ENCODE measurements at regions not wholly inside any gene's neighbourhood (a gene's known extent, or its start where the extent isn't known, plus 50 kb on each side); places are given as distances from the start of the nearest gene placed in this dataset.

- TF ChIP-seq ZNF318 (IDR thresholded peaks at IDR 0.05; ENCODE audit: borderline replicate concordance in 1 of 2, low read depth in 1 of 2) (no peak), SIN3B (IDR thresholded peaks at IDR 0.05; ENCODE audit: low read depth) (no peak), SMARCB1 (IDR thresholded peaks at IDR 0.05; ENCODE audit: insufficient read length, low read depth) (no peak), RFX5 (IDR thresholded peaks at IDR 0.05; ENCODE audit: low read depth, low read length) (no peak), PPARD (CRISPR knock-in tag; IDR thresholded peaks at IDR 0.05) (no peak), DIDO1 (tag; IDR thresholded peaks at IDR 0.05; ENCODE audit: low read depth) (no peak), KAT8 (IDR thresholded peaks at IDR 0.05; ENCODE audit: low read depth) (no peak)
Observed at GRCh38 chr13:74476788-74477187, 342.6 kb upstream of the KLF12 start (continued).

All from K562 (cell line).